Endodermal cell (in vitro differentiated cells): ENCODE measurements at regions not wholly inside any gene's neighbourhood (a gene's known extent, or its start where the extent isn't known, plus 50 kb on each side); places are given as distances from the start of the nearest gene placed in this dataset.
A peak's percentile ranks its signal among the peaks of the same experiment; 100 is the strongest.
"Not testable (repeated sequence)": the region's sequence is repeated elsewhere in the genome, so short reads cannot be mapped to it uniquely, and the experiment has no call there.

ENCODE experiments used
- DNase-seq: peaks from one replicate; pipeline ENCODE4 v3.0.0-alpha.2; 2017
- H3K27ac ChIP-seq: 2 replicates; pipeline ENCODE4 v1.5.1; 2013; ENCODE audit warnings: mild to moderate bottlenecking, low read depth, low read length, moderate library complexity
- H3K27me3 ChIP-seq: 2 replicates; pipeline ENCODE4 v1.6.1; 2013; ENCODE audit warnings: mild to moderate bottlenecking, low read length, moderate library complexity; ENCODE audit not compliant: insufficient read depth, control insufficient read depth, poor library complexity, severe bottlenecking
- H3K36me3 ChIP-seq: 2 replicates; pipeline ENCODE4 v1.7.0; 2013; ENCODE audit warnings: mild to moderate bottlenecking, low read length, moderate library complexity; ENCODE audit not compliant: control insufficient read depth, insufficient read depth
- H3K4me1 ChIP-seq: one replicate; pipeline ENCODE4 v1.7.0; 2013; ENCODE audit warnings: low read length; ENCODE audit not compliant: control insufficient read depth, insufficient read depth
- H3K4me3 ChIP-seq: 2 replicates; pipeline ENCODE4 v1.5.1; 2013; ENCODE audit warnings: mild to moderate bottlenecking, low read length, moderate library complexity
- H3K9ac ChIP-seq: 2 replicates; pipeline ENCODE4 v1.6.1; 2013; ENCODE audit warnings: mild to moderate bottlenecking, low read length, moderate library complexity; ENCODE audit not compliant: poor library complexity, severe bottlenecking; ENCODE audit errors: extremely low read depth
- H3K9me3 ChIP-seq: 2 replicates; pipeline ENCODE4 v1.6.1; 2013; ENCODE audit warnings: mild to moderate bottlenecking, low read length, moderate library complexity; ENCODE audit not compliant: control insufficient read depth
- H3K27ac Mint-ChIP-seq: 2 replicates; pipeline ENCODE4 v1.8.0; 2020; ENCODE audit warnings: mixed read lengths
- H3K27me3 Mint-ChIP-seq: 2 replicates; pipeline ENCODE4 v1.8.0; 2021; ENCODE audit warnings: mild to moderate bottlenecking, mixed read lengths; ENCODE audit not compliant: insufficient read depth
- H3K36me3 Mint-ChIP-seq: 2 replicates; pipeline ENCODE4 v1.8.0; 2020; ENCODE audit warnings: low read depth, mixed read lengths
- H3K4me1 Mint-ChIP-seq: 2 replicates; pipeline ENCODE4 v1.8.0; 2020; ENCODE audit warnings: mixed read lengths
- H3K4me3 Mint-ChIP-seq: 2 replicates; pipeline ENCODE4 v1.8.0; 2020; ENCODE audit warnings: mild to moderate bottlenecking, moderate library complexity, mixed read lengths
- H3K9me3 Mint-ChIP-seq: 2 replicates; pipeline ENCODE4 v1.8.0; 2020; ENCODE audit warnings: mild to moderate bottlenecking, mixed read lengths
- WGBS, 2 experiments: methylation state at CpG; one replicate each; pipeline versions ENCODE4 v1.1.5 to v1.1.7; 2013; ENCODE audit warnings: missing lambda C conversion rate in 2 of 2, mixed read lengths in 1 of 2; ENCODE audit not compliant: insufficient coverage in 1 of 2, insufficient read length in 1 of 2; 5-methylcytosine and 5-hydroxymethylcytosine counted together
- TF ChIP-seq, protein P1 (sequence below): fragments of 200-600 bp; sonication (generic); conservative IDR thresholded peaks from 2 replicates; pipeline ENCODE4 v1.5.0; 2021; ENCODE audit warnings: antibody characterized with exemption, mild to moderate bottlenecking

DNA sequence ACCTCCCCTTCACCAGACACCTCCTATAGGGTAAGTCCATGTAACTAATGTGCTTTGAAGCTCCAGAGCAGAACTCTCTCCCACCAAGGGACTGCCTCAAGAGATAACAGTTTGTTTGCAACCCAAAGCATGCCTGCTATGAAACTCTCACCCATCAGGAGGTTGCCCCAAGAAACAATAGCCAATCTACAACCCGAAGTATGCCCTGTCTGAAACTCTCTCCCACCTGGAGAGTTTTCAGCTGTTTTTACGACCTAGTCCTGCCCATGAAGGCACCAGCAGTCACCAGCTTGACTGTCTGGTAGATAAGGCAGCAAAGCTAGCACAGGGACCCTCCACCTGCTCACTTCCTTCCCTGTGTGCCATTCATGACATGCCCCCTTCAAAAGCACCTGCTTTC is 533.9 kb upstream of the CRIM1 start:
- H3K27me3 Mint-ChIP-seq, result no peaks in the 10 kb centered on the region
- peak overlapping the region; percentile 84 for H3K27ac Mint-ChIP-seq
- peak; percentile 91 for DNase-seq
- no peaks in the 10 kb centered on the region for H3K9me3 Mint-ChIP-seq
- Histone ChIP-seq H3K4me3 (peak overlapping the region; percentile 32), H3K9ac (peak overlapping the region; percentile 31), H3K4me1 (peaks cover 18% of the 10 kb centered on the region), H3K27ac (peak overlapping the region; percentile 22), H3K36me3 (no peaks in the 10 kb centered on the region), H3K27me3 (no peaks in the 10 kb centered on the region), H3K9me3 (peaks cover 5% of the 10 kb centered on the region)
- H3K4me3 Mint-ChIP-seq, result peak overlapping the region; percentile 31
- no peaks in the 10 kb centered on the region for H3K36me3 Mint-ChIP-seq
- H3K4me1 Mint-ChIP-seq, result peaks cover 79% of the 10 kb centered on the region
- WGBS, 2 experiments, result 3 to 8% methylated on average over 2 of the region's 2 CpGs
- TF ChIP-seq, protein P1, sequence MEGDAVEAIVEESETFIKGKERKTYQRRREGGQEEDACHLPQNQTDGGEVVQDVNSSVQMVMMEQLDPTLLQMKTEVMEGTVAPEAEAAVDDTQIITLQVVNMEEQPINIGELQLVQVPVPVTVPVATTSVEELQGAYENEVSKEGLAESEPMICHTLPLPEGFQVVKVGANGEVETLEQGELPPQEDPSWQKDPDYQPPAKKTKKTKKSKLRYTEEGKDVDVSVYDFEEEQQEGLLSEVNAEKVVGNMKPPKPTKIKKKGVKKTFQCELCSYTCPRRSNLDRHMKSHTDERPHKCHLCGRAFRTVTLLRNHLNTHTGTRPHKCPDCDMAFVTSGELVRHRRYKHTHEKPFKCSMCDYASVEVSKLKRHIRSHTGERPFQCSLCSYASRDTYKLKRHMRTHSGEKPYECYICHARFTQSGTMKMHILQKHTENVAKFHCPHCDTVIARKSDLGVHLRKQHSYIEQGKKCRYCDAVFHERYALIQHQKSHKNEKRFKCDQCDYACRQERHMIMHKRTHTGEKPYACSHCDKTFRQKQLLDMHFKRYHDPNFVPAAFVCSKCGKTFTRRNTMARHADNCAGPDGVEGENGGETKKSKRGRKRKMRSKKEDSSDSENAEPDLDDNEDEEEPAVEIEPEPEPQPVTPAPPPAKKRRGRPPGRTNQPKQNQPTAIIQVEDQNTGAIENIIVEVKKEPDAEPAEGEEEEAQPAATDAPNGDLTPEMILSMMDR, result no peak

DNA sequence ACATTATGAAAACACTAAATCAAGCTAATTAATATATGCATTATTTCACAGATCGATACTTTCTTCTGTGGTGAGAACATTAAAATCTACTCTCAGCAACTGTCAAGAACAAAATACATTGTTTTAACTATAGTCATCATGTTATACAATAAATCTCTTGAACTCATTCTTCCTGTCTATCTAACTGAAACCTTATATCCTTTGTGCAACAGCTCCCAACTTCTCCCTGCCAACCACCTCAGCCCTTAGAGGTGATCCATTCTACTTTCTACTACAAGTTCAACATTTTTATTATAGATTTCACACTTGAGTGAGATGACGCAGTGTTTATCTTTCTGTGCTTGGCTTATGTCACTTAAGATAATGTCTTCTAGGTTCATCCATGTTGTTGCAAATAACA is 535.2 kb upstream of the CRIM1 start:
- no peaks in the 10 kb centered on the region for H3K9me3 ChIP-seq
- H3K36me3 ChIP-seq, result no peaks in the 10 kb centered on the region
- peak overlapping the region; percentile 42 for H3K27ac Mint-ChIP-seq
- H3K9ac ChIP-seq, result no peak overlapping the region
- 93 to 100% methylated on average over 2 of the region's 2 CpGs for WGBS, 2 experiments
- TF ChIP-seq, protein P1, result no peak
- H3K27ac ChIP-seq, result no peak overlapping the region
- peaks cover 85% of the 10 kb centered on the region for H3K4me1 Mint-ChIP-seq
- no peaks in the 10 kb centered on the region for H3K36me3 Mint-ChIP-seq
- no peaks in the 10 kb centered on the region for H3K27me3 Mint-ChIP-seq
- H3K4me1 ChIP-seq, result peaks cover 18% of the 10 kb centered on the region
- no peaks in the 10 kb centered on the region for H3K27me3 ChIP-seq
- no peaks in the 10 kb centered on the region for H3K9me3 Mint-ChIP-seq
- no peak for DNase-seq
- no peak overlapping the region for H3K4me3 ChIP-seq
- H3K4me3 Mint-ChIP-seq, result no peak overlapping the region

DNA sequence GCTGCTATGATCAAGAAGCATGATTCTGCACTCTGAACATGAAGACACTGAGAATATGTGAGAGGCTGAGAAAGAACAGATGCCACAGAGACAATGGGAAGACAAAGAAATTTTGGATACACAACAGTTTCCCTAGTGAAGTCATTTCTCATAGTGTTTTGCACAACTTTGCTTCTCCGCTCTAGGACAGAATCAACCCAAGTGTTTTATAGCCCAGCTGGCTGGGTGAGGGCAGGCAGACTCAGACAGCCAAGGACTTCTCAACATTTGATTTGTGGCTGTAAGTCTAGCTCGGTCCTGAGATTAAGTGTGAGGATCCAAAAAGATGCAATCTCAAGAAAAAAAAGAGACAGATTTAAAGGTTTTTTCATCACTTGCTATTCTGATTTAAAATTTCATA is 536.5 kb upstream of the CRIM1 start:
- Mint-ChIP-seq H3K9me3 (no peaks in the 10 kb centered on the region), H3K4me1 (peaks cover 86% of the 10 kb centered on the region), H3K27me3 (no peaks in the 10 kb centered on the region), H3K27ac (peak overlapping the region; percentile 96), H3K36me3 (no peaks in the 10 kb centered on the region), H3K4me3 (no peak overlapping the region)
- peak overlapping the region; percentile 49 for H3K27ac ChIP-seq
- H3K27me3 ChIP-seq, result no peaks in the 10 kb centered on the region
- WGBS, 2 experiments, result 64 to 79% methylated on average over 2 of the region's 2 CpGs
- H3K9ac ChIP-seq, result peak overlapping the region; percentile 54
- DNase-seq, result peak; percentile 59
- no peaks in the 10 kb centered on the region for H3K36me3 ChIP-seq
- H3K9me3 ChIP-seq, result no peaks in the 10 kb centered on the region
- H3K4me3 ChIP-seq, result peak overlapping the region; percentile 61
- TF ChIP-seq, protein P1, result no peak
- H3K4me1 ChIP-seq, result peaks cover 18% of the 10 kb centered on the region

DNA sequence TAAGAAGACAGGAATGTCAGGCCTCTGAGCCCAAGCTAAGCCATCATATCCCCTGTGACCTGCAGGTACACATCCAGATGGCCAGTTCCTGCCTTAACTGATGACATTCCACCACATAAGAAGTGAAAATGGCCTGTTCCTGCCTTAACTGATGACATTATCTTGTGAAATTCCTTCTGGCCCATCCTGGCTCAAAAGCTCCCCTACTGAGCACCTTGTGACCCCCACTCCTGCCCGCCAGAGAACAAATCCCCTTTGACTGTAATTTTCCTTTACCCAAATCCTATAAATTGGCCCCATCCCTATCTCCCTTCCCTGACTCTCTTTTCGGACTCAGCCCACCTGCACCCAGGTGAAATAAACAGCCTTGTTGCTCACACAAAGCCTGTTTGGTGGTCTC is 537.2 kb upstream of the CRIM1 start:
- H3K27me3 Mint-ChIP-seq, H3K36me3 ChIP-seq, H3K36me3 Mint-ChIP-seq, H3K9me3 Mint-ChIP-seq, H3K27me3 ChIP-seq, H3K9me3 ChIP-seq: not testable (repeated sequence)
- Mint-ChIP-seq H3K27ac (peak overlapping the region; percentile 96), H3K4me3 (peak overlapping the region; percentile 62), H3K4me1 (peaks cover 86% of the 10 kb centered on the region)
- peak; percentile 58 for DNase-seq
- peaks cover 18% of the 10 kb centered on the region for H3K4me1 ChIP-seq
- H3K9ac ChIP-seq, result peak overlapping the region; percentile 54
- 28% methylated on average over 2 of the region's 2 CpGs; no CpG with 5 or more reads in 1 of the 2 experiments for WGBS, 2 experiments
- peak overlapping the region; percentile 49 for H3K27ac ChIP-seq
- peak overlapping the region; percentile 61 for H3K4me3 ChIP-seq

DNA sequence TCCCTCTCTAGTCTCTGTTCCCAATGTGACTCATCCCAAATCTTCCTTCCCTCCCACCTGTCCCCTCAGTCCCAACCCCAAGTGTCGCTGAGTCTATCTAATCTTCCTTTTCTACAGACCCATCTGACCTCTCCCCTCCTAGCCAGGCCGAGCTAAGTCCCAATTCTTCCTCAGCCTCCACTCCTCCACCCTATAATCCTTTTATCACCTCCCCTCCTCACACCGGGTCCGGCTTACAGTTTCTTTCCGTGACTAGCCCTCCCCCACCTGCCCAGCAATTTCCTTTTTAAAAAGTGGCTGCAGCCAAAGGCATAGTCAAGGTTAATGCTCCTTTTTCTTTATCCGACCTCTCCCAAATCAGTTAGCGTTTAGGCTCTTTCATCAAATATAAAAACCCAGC is 541.0 kb upstream of the CRIM1 start:
- not testable (repeated sequence) for H3K9me3 ChIP-seq, H3K9ac ChIP-seq, H3K36me3 Mint-ChIP-seq, H3K27me3 Mint-ChIP-seq, H3K9me3 Mint-ChIP-seq, H3K36me3 ChIP-seq, H3K27me3 ChIP-seq, H3K27ac ChIP-seq
- H3K4me1 Mint-ChIP-seq, result peaks cover 77% of the 10 kb centered on the region
- H3K4me1 ChIP-seq, result peaks cover 21% of the 10 kb centered on the region
- H3K27ac Mint-ChIP-seq, result peak overlapping the region; percentile 94
- H3K4me3 ChIP-seq, result peak overlapping the region; percentile 73
- peak overlapping the region; percentile 62 for H3K4me3 Mint-ChIP-seq
- 34 to 60% methylated on average over 5 to 7 of the region's 7 CpGs for WGBS, 2 experiments
- peak; percentile 53 for DNase-seq
